SK-N-SH treated with all-trans-retinoic acid at 6 μM for 48 hours (cell line): ENCODE measurements at regions not wholly inside any gene's neighbourhood (a gene's known extent, or its start where the extent isn't known, plus 50 kb on each side); places are given as distances from the start of the nearest gene placed in this dataset.

ENCODE experiments used
- BACH2 ChIP-seq: fragments of 250-450 bp; sonication (Bioruptor Pico); IDR thresholded peaks from 2 replicates; pipeline ENCODE4 v1.9.0; 2021; ENCODE audit warnings: mild to moderate bottlenecking, borderline replicate concordance
- ESRRG ChIP-seq: fragments of 250-450 bp; sonication (Bioruptor Pico); IDR thresholded peaks from 2 replicates; pipeline ENCODE4 v1.6.1; 2021; ENCODE audit warnings: mild to moderate bottlenecking
- RARB ChIP-seq: fragments of 250-450 bp; sonication (Bioruptor Pico); IDR thresholded peaks from 2 replicates; pipeline ENCODE4 v1.8.0; 2021; ENCODE audit warnings: mild to moderate bottlenecking, moderate library complexity
- TCF4 ChIP-seq: fragments of 250-450 bp; sonication (Bioruptor Pico); IDR thresholded peaks from 2 replicates; pipeline ENCODE4 v1.8.0; 2021; ENCODE audit warnings: mild to moderate bottlenecking, moderate library complexity, borderline replicate concordance
- ZFP3 ChIP-seq: fragments of 250-450 bp; sonication (Bioruptor Pico); IDR thresholded peaks from 2 replicates; pipeline ENCODE4 v1.5.0; 2020; ENCODE audit warnings: mild to moderate bottlenecking, moderate library complexity
- TF ChIP-seq, protein P1 (sequence below): fragments of 250-450 bp; sonication (Bioruptor Pico); IDR thresholded peaks from 2 replicates; pipeline ENCODE4 v1.8.0; 2020; ENCODE audit warnings: mild to moderate bottlenecking, moderate library complexity, borderline replicate concordance
- TF ChIP-seq, protein P2 (sequence below): fragments of 250-450 bp; sonication (Bioruptor Pico); IDR thresholded peaks from 2 replicates; pipeline ENCODE4 v1.5.1; 2020; ENCODE audit warnings: low read depth, mild to moderate bottlenecking, moderate library complexity

DNA sequence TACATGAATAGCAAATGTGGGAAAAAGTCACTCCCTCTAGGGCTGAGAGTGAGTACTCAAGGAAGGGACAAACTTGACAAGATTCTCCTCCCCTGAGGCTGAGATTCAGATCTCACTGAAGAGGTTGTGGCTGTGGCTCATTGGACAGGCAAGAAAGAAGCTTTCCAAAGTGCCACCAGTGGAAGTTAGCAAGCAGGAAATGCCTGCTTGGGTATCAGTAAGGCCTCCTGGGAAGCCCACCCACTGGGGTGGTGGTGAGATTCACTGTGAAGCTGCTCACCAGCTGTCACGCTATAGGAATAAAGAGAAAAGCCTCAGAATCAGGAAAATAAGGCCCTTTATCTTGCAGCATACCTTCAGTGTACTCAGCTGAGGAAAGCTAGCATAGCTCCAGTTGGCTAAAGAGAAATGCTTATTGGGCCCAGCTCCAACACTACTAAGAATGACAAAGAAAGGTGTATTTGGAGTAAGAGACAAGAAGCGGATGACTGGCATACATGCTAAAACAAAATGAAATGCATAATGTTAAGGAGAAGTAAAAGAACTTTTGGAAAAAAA is 274.4 kb upstream of the TOM1L1 start:
- TF ChIP-seq ESRRG (no peak), BACH2 (no peak), TCF4 (no peak), ZFP3 (CRISPR knock-in tag) (no peak), RARB (CRISPR knock-in tag) (no peak)
- TF ChIP-seq, protein P1, sequence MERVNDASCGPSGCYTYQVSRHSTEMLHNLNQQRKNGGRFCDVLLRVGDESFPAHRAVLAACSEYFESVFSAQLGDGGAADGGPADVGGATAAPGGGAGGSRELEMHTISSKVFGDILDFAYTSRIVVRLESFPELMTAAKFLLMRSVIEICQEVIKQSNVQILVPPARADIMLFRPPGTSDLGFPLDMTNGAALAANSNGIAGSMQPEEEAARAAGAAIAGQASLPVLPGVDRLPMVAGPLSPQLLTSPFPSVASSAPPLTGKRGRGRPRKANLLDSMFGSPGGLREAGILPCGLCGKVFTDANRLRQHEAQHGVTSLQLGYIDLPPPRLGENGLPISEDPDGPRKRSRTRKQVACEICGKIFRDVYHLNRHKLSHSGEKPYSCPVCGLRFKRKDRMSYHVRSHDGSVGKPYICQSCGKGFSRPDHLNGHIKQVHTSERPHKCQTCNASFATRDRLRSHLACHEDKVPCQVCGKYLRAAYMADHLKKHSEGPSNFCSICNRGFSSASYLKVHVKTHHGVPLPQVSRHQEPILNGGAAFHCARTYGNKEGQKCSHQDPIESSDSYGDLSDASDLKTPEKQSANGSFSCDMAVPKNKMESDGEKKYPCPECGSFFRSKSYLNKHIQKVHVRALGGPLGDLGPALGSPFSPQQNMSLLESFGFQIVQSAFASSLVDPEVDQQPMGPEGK (CRISPR knock-in tag) = no peak
- TF ChIP-seq, protein P2, sequence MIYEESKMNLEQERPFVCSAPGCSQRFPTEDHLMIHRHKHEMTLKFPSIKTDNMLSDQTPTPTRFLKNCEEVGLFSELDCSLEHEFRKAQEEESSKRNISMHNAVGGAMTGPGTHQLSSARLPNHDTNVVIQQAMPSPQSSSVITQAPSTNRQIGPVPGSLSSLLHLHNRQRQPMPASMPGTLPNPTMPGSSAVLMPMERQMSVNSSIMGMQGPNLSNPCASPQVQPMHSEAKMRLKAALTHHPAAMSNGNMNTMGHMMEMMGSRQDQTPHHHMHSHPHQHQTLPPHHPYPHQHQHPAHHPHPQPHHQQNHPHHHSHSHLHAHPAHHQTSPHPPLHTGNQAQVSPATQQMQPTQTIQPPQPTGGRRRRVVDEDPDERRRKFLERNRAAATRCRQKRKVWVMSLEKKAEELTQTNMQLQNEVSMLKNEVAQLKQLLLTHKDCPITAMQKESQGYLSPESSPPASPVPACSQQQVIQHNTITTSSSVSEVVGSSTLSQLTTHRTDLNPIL (CRISPR knock-in tag) = no peak
